Osteoblast (primary cell): ENCODE measurements at regions not wholly inside any gene's neighbourhood (a gene's known extent, or its start where the extent isn't known, plus 50 kb on each side); places are given as distances from the start of the nearest gene placed in this dataset.
"Not testable (repeated sequence)": the region's sequence is repeated elsewhere in the genome, so short reads cannot be mapped to it uniquely, and the experiment has no call there.

Experiments used
- DNase-seq: peaks from one replicate; pipeline ENCODE4 v3.0.0; 2011; ENCODE audit warnings: low spot score, mixed read lengths; ENCODE audit not compliant: insufficient read length; ENCODE audit errors: missing footprints
- H2AFZ ChIP-seq: 2 replicates; pipeline ENCODE4 v1.6.0; 2011; ENCODE audit warnings: mild to moderate bottlenecking, low read length
- H3K27ac ChIP-seq: 2 replicates; pipeline ENCODE4 v1.5.1; 2011; ENCODE audit warnings: mild to moderate bottlenecking, low read depth, low read length, moderate library complexity
- H3K27me3 ChIP-seq: 2 replicates; pipeline ENCODE4 v1.6.0; 2012; ENCODE audit warnings: mild to moderate bottlenecking, control low read depth, inconsistent platforms, low read length, moderate library complexity; ENCODE audit not compliant: insufficient read depth
- H3K36me3 ChIP-seq: 2 replicates; pipeline ENCODE4 v1.5.1; 2011; ENCODE audit warnings: mild to moderate bottlenecking, low read length, control low read depth, moderate library complexity; ENCODE audit not compliant: insufficient read depth
- H3K4me1 ChIP-seq: 2 replicates; pipeline ENCODE4 v1.5.1; 2011; ENCODE audit warnings: mild to moderate bottlenecking, low read length, control low read depth, moderate library complexity; ENCODE audit not compliant: insufficient read depth
- H3K4me2 ChIP-seq: 2 replicates; pipeline ENCODE4 v1.6.0; 2011; ENCODE audit warnings: mild to moderate bottlenecking, low read length; ENCODE audit not compliant: insufficient read depth
- H3K4me3 ChIP-seq: fragments of 200-600 bp; sonication (generic); 3 replicates; pipeline ENCODE4 v1.5.1; 2012; ENCODE audit warnings: mild to moderate bottlenecking, low read length, inconsistent platforms; ENCODE audit not compliant: insufficient read depth
- H3K79me2 ChIP-seq: 2 replicates; pipeline ENCODE4 v1.6.0; 2012; ENCODE audit warnings: mild to moderate bottlenecking, low read length, control low read depth, inconsistent platforms; ENCODE audit not compliant: insufficient read depth
- H3K9me3 ChIP-seq: 2 replicates; pipeline ENCODE4 v1.5.1; 2011; ENCODE audit warnings: low read depth, low read length, control low read depth
- H4K20me1 ChIP-seq: 2 replicates; pipeline ENCODE4 v1.6.0; 2012; ENCODE audit warnings: mild to moderate bottlenecking, low read length, control low read depth; ENCODE audit not compliant: insufficient read depth
- CTCF ChIP-seq: IDR thresholded peaks from 2 replicates; pipeline ENCODE4 v1.5.1; 2011; ENCODE audit warnings: mild to moderate bottlenecking, low read depth, low read length, moderate library complexity; ENCODE audit errors: extremely low read depth

- no peak for DNase-seq
- H3K27me3 ChIP-seq: no peaks in the 10 kb centered on the region
- H3K36me3 ChIP-seq: no peaks in the 10 kb centered on the region
- H3K9me3 ChIP-seq: no peaks in the 10 kb centered on the region
- no peaks in the 10 kb centered on the region for H3K79me2 ChIP-seq
- no peaks in the 10 kb centered on the region for H4K20me1 ChIP-seq
- H3K27ac ChIP-seq: no peak overlapping the region
- no peak overlapping the region for H3K4me2 ChIP-seq
- no peak for TF ChIP-seq CTCF
- no peak overlapping the region for H3K4me3 ChIP-seq
- H3K4me1 ChIP-seq: no peaks in the 10 kb centered on the region
- no peak overlapping the region for H2AFZ ChIP-seq
Measured at GRCh38 chr2:107569496-107569895, 257.2 kb upstream of the RGPD4 start.

GRCh38 chr2:107570876-107571275, 255.8 kb upstream of the RGPD4 start:
- H3K79me2 ChIP-seq: no peaks in the 10 kb centered on the region
- H3K27ac ChIP-seq: no peak overlapping the region
- no peak for DNase-seq
- H2AFZ ChIP-seq: no peak overlapping the region
- no peaks in the 10 kb centered on the region for H3K36me3 ChIP-seq
- H3K4me1 ChIP-seq: no peaks in the 10 kb centered on the region
- TF ChIP-seq CTCF: no peak
- H3K4me2 ChIP-seq: no peak overlapping the region
- no peak overlapping the region for H3K4me3 ChIP-seq
- no peaks in the 10 kb centered on the region for H3K9me3 ChIP-seq
- H4K20me1 ChIP-seq: no peaks in the 10 kb centered on the region
- no peaks in the 10 kb centered on the region for H3K27me3 ChIP-seq

- not testable (repeated sequence) for H2AFZ ChIP-seq, H3K27ac ChIP-seq, H3K27me3 ChIP-seq, H3K79me2 ChIP-seq, H3K36me3 ChIP-seq, DNase-seq, H3K9me3 ChIP-seq, H4K20me1 ChIP-seq, H3K4me1 ChIP-seq, H3K4me2 ChIP-seq, H3K4me3 ChIP-seq
- TF ChIP-seq CTCF: peak; percentile 39
Measured at GRCh38 chr2:107572890-107573289, 253.8 kb upstream of the RGPD4 start.

GRCh38 chr2:107576991-107577390, 249.7 kb upstream of the RGPD4 start:
- H3K79me2 ChIP-seq: no peaks in the 10 kb centered on the region
- H3K27ac ChIP-seq: no peak overlapping the region
- H4K20me1 ChIP-seq: no peaks in the 10 kb centered on the region
- no peaks in the 10 kb centered on the region for H3K4me1 ChIP-seq
- H3K4me3 ChIP-seq: no peak overlapping the region
- no peak overlapping the region for H2AFZ ChIP-seq
- H3K27me3 ChIP-seq: no peaks in the 10 kb centered on the region
- H3K4me2 ChIP-seq: no peak overlapping the region
- no peak for DNase-seq
- H3K9me3 ChIP-seq: no peaks in the 10 kb centered on the region
- no peak for TF ChIP-seq CTCF
- H3K36me3 ChIP-seq: no peaks in the 10 kb centered on the region
